SK-N-MC (cell line): ENCODE measurements at regions not wholly inside any gene's neighbourhood (a gene's known extent, or its start where the extent isn't known, plus 50 kb on each side); places are given as distances from the start of the nearest gene placed in this dataset.

Experiments used
- EZH2 ChIP-seq: fragments of 200-600 bp; sonication (generic); IDR thresholded peaks from one replicate; pipeline ENCODE4 v1.6.1; 2017; ENCODE audit warnings: antibody characterized with exemption
- POLR2AphosphoS5 ChIP-seq: IDR thresholded peaks from 2 replicates; pipeline ENCODE4 v1.6.1; 2012; ENCODE audit warnings: mild to moderate bottlenecking, low read depth, low read length, borderline replicate concordance

DNA sequence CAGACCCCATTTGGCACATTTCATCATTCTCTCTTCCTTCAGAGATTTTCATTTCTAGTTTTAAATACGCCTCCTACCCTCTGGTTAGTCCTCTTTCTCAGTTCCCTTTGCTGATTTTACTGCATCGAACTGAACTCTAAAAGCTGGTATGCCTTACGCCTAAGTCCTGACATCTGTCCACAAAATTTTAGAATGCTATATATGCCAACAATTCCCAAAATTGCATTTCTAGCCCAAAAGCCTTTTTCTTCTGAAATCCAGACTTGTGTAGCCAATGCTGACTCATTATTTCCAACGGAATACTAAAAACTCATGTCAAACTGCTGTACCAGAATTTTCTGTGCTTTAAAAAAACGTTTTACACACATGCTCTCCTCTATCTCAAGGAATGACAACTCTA is 1124.4 kb upstream of the TENM4 start:
- TF ChIP-seq POLR2AphosphoS5 (no peak), EZH2 (no peak)
